ENCODE measurements at regions not wholly inside any gene's neighbourhood (a gene's known extent, or its start where the extent isn't known, plus 50 kb on each side); places are given as distances from the start of the nearest gene placed in this dataset.
"Not testable (repeated sequence)": the region's sequence is repeated elsewhere in the genome, so short reads cannot be mapped to it uniquely, and the experiment has no call there.

- DNase-seq (no peak), ATAC-seq (ENCODE audit: low read depth) (no peak)
- Mint-ChIP-seq H3K4me3 (no peak overlapping the region), H3K27ac (no peak overlapping the region), H3K4me1 (no peaks in the 10 kb centered on the region), H3K27me3 (no peaks in the 10 kb centered on the region), H3K36me3 (no peaks in the 10 kb centered on the region), H3K9me3 (peaks cover 15% of the 10 kb centered on the region)
- POLR2A ChIA-PET = no interaction called here
These were observed 245.7 kb downstream of the ADCYAP1 start for GRCh38 chr18:1150344-1150743.

GRCh38 chr18:1152958-1153357 lies 248.3 kb downstream of the ADCYAP1 start:
- DNase-seq; H3K4me1 Mint-ChIP-seq; H3K27ac Mint-ChIP-seq; H3K4me3 Mint-ChIP-seq; ATAC-seq (ENCODE audit: low read depth); H3K36me3 Mint-ChIP-seq; POLR2A ChIA-PET; H3K27me3 Mint-ChIP-seq: not testable (repeated sequence)
- H3K9me3 Mint-ChIP-seq = peaks cover 13% of the 10 kb centered on the region

GRCh38 chr18:1173593-1173992 lies 268.9 kb downstream of the ADCYAP1 start:
- POLR2A ChIA-PET = no interaction called here
- DNase-seq (no peak), ATAC-seq (ENCODE audit: low read depth) (no peak)
- H3K9me3 Mint-ChIP-seq = no peaks in the 10 kb centered on the region
- H3K4me3 Mint-ChIP-seq = no peak overlapping the region
- H3K4me1 Mint-ChIP-seq = no peaks in the 10 kb centered on the region
- no peaks in the 10 kb centered on the region for H3K36me3 Mint-ChIP-seq
- no peaks in the 10 kb centered on the region for H3K27me3 Mint-ChIP-seq
- H3K27ac Mint-ChIP-seq = no peak overlapping the region

- H3K27ac Mint-ChIP-seq = no peak overlapping the region
- no peaks in the 10 kb centered on the region for H3K4me1 Mint-ChIP-seq
- H3K9me3 Mint-ChIP-seq = no peaks in the 10 kb centered on the region
- POLR2A ChIA-PET = no interaction called here
- no peak for ATAC-seq (ENCODE audit: low read depth)
- H3K27me3 Mint-ChIP-seq = no peaks in the 10 kb centered on the region
- no peaks in the 10 kb centered on the region for H3K36me3 Mint-ChIP-seq
- H3K4me3 Mint-ChIP-seq = no peak overlapping the region
- DNase-seq = no peak
These were observed 272.6 kb downstream of the ADCYAP1 start for GRCh38 chr18:1177232-1177631.

GRCh38 chr18:1191341-1191740 lies 286.7 kb downstream of the ADCYAP1 start:
- DNase-seq (no peak), ATAC-seq (ENCODE audit: low read depth) (no peak)
- no peak overlapping the region for H3K4me3 Mint-ChIP-seq
- H3K27me3 Mint-ChIP-seq = no peaks in the 10 kb centered on the region
- POLR2A ChIA-PET = no interaction called here
- H3K9me3 Mint-ChIP-seq = peaks cover 5% of the 10 kb centered on the region
- no peaks in the 10 kb centered on the region for H3K36me3 Mint-ChIP-seq
- no peak overlapping the region for H3K27ac Mint-ChIP-seq
- no peaks in the 10 kb centered on the region for H3K4me1 Mint-ChIP-seq

- H3K9me3 Mint-ChIP-seq = peaks cover 11% of the 10 kb centered on the region
- no peak overlapping the region for H3K27ac Mint-ChIP-seq
- no peaks in the 10 kb centered on the region for H3K4me1 Mint-ChIP-seq
- H3K36me3 Mint-ChIP-seq = no peaks in the 10 kb centered on the region
- no peak for ATAC-seq (ENCODE audit: low read depth)
- no peaks in the 10 kb centered on the region for H3K27me3 Mint-ChIP-seq
- H3K4me3 Mint-ChIP-seq = no peak overlapping the region
- no peak for DNase-seq
- POLR2A ChIA-PET = no interaction called here
These were observed 308.5 kb downstream of the ADCYAP1 start for GRCh38 chr18:1213126-1213525.

GRCh38 chr18:1222880-1223279 lies 318.2 kb downstream of the ADCYAP1 start:
- no peaks in the 10 kb centered on the region for H3K27me3 Mint-ChIP-seq
- peaks cover 2% of the 10 kb centered on the region for H3K9me3 Mint-ChIP-seq
- POLR2A ChIA-PET = no interaction called here
- no peak for ATAC-seq (ENCODE audit: low read depth)
- no peak for DNase-seq
- no peaks in the 10 kb centered on the region for H3K36me3 Mint-ChIP-seq
- no peak overlapping the region for H3K27ac Mint-ChIP-seq
- no peak overlapping the region for H3K4me3 Mint-ChIP-seq
- peaks cover 2% of the 10 kb centered on the region for H3K4me1 Mint-ChIP-seq

- no peak overlapping the region for H3K27ac Mint-ChIP-seq
- peaks cover under 1% of the 10 kb centered on the region for H3K9me3 Mint-ChIP-seq
- ATAC-seq (ENCODE audit: low read depth) (no peak), DNase-seq (no peak)
- H3K36me3 Mint-ChIP-seq = no peaks in the 10 kb centered on the region
- H3K27me3 Mint-ChIP-seq = no peaks in the 10 kb centered on the region
- POLR2A ChIA-PET = no interaction called here
- H3K4me3 Mint-ChIP-seq = no peak overlapping the region
- peaks cover under 1% of the 10 kb centered on the region for H3K4me1 Mint-ChIP-seq
These were observed 322.4 kb downstream of the ADCYAP1 start for GRCh38 chr18:1227025-1227424.

- no peak overlapping the region for H3K27ac Mint-ChIP-seq
- no peaks in the 10 kb centered on the region for H3K4me1 Mint-ChIP-seq
- ATAC-seq (ENCODE audit: low read depth) (no peak), DNase-seq (no peak)
- POLR2A ChIA-PET = no interaction called here
- no peaks in the 10 kb centered on the region for H3K36me3 Mint-ChIP-seq
- H3K4me3 Mint-ChIP-seq = no peak overlapping the region
- peaks cover 13% of the 10 kb centered on the region for H3K9me3 Mint-ChIP-seq
- no peaks in the 10 kb centered on the region for H3K27me3 Mint-ChIP-seq
These were observed 325.0 kb downstream of the ADCYAP1 start for GRCh38 chr18:1229634-1230033.

- Mint-ChIP-seq H3K27me3 (no peaks in the 10 kb centered on the region), H3K27ac (no peak overlapping the region), H3K36me3 (no peaks in the 10 kb centered on the region), H3K4me3 (no peak overlapping the region), H3K9me3 (peaks cover 18% of the 10 kb centered on the region), H3K4me1 (no peaks in the 10 kb centered on the region)
- DNase-seq = no peak
- no peak for ATAC-seq (ENCODE audit: low read depth)
- POLR2A ChIA-PET = no interaction called here
These were observed 328.2 kb downstream of the ADCYAP1 start for GRCh38 chr18:1232867-1233266.

- POLR2A ChIA-PET = no interaction called here
- ATAC-seq (ENCODE audit: low read depth) = no peak
- Mint-ChIP-seq H3K4me1 (no peaks in the 10 kb centered on the region), H3K9me3 (peaks cover 1% of the 10 kb centered on the region), H3K27ac (no peak overlapping the region), H3K36me3 (no peaks in the 10 kb centered on the region), H3K4me3 (no peak overlapping the region), H3K27me3 (no peaks in the 10 kb centered on the region)
- DNase-seq = no peak
These were observed 336.0 kb downstream of the ADCYAP1 start for GRCh38 chr18:1240701-1241100.

- Mint-ChIP-seq H3K27ac (no peak overlapping the region), H3K4me3 (no peak overlapping the region)
- ATAC-seq (ENCODE audit: low read depth) = no peak
These were observed 339.9 kb downstream of the ADCYAP1 start for GRCh38 chr18:1244397-1245122.

GRCh38 chr18:1246827-1247226 lies 342.2 kb downstream of the ADCYAP1 start:
- POLR2A ChIA-PET = no interaction called here
- Mint-ChIP-seq H3K27ac (no peak overlapping the region), H3K4me1 (no peaks in the 10 kb centered on the region), H3K27me3 (no peaks in the 10 kb centered on the region), H3K9me3 (no peaks in the 10 kb centered on the region), H3K36me3 (no peaks in the 10 kb centered on the region), H3K4me3 (no peak overlapping the region)
- DNase-seq = no peak
- ATAC-seq (ENCODE audit: low read depth) = no peak

More at GRCh38 chr18:1244397-1245122, 339.9 kb downstream of the ADCYAP1 start:
- H3K9me3 Mint-ChIP-seq = no peaks in the 10 kb centered on the region
- no peak for DNase-seq
- POLR2A ChIA-PET = no interaction called here
- H3K4me1 Mint-ChIP-seq = no peaks in the 10 kb centered on the region
- no peaks in the 10 kb centered on the region for H3K27me3 Mint-ChIP-seq
- H3K36me3 Mint-ChIP-seq = no peaks in the 10 kb centered on the region

- Mint-ChIP-seq H3K36me3 (no peaks in the 10 kb centered on the region), H3K27me3 (no peaks in the 10 kb centered on the region), H3K4me3 (no peak overlapping the region), H3K4me1 (no peaks in the 10 kb centered on the region), H3K9me3 (peaks cover 5% of the 10 kb centered on the region), H3K27ac (no peak overlapping the region)
- POLR2A ChIA-PET = no interaction called here
- DNase-seq (no peak), ATAC-seq (ENCODE audit: low read depth) (no peak)
These were observed 347.9 kb downstream of the ADCYAP1 start for GRCh38 chr18:1252534-1252933.

GRCh38 chr18:1252936-1253335 lies 348.3 kb downstream of the ADCYAP1 start:
- H3K4me1 Mint-ChIP-seq = no peaks in the 10 kb centered on the region
- ATAC-seq (ENCODE audit: low read depth) (no peak), DNase-seq (no peak)
- no peaks in the 10 kb centered on the region for H3K36me3 Mint-ChIP-seq
- POLR2A ChIA-PET = no interaction called here
- no peak overlapping the region for H3K27ac Mint-ChIP-seq
- no peaks in the 10 kb centered on the region for H3K27me3 Mint-ChIP-seq
- H3K9me3 Mint-ChIP-seq = peaks cover 5% of the 10 kb centered on the region
- no peak overlapping the region for H3K4me3 Mint-ChIP-seq

All from activated naive CD8-positive, alpha-beta T cell treated with anti-CD3 and anti-CD28 coated beads, Interleukin-2, amount 10 ng/mL, durations not matched to agents 7 days and 5 days (primary cell).